GM18507 (cell line): ENCODE measurements at regions not wholly inside any gene's neighbourhood (a gene's known extent, or its start where the extent isn't known, plus 50 kb on each side); places are given as distances from the start of the nearest gene placed in this dataset.
"Not testable (repeated sequence)": the region's sequence is repeated elsewhere in the genome, so short reads cannot be mapped to it uniquely, and the experiment has no call there.

Experiments used
- DNase-seq: peaks from one replicate; pipeline ENCODE4 v3.0.0; 2011; ENCODE audit warnings: low read depth; ENCODE audit not compliant: insufficient read length; ENCODE audit errors: extremely low spot score
- FAIRE-seq: peaks from 2 replicates; lab custom pipeline; 2011; peaks lifted over from hg19 to GRCh38; lab: Jason Lieb, UNC

- FAIRE-seq: no peak
These were observed 625.0 kb upstream of the ADARB2 start for GRCh38 chr10:2362331-2362730.

GRCh38 chr10:2358586-2358985 is 621.3 kb upstream of the ADARB2 start:
- no peak for DNase-seq
- FAIRE-seq: no peak

More at GRCh38 chr10:2362331-2362730, 625.0 kb upstream of the ADARB2 start:
- DNase-seq: no peak

GRCh38 chr10:2356670-2357069 is 619.3 kb upstream of the ADARB2 start:
- FAIRE-seq: no peak

GRCh38 chr10:2351566-2351965 is 614.2 kb upstream of the ADARB2 start:
- no peak for FAIRE-seq
- DNase-seq: no peak

More at GRCh38 chr10:2356670-2357069, 619.3 kb upstream of the ADARB2 start:
- DNase-seq: no peak

GRCh38 chr10:2342206-2342605 is 604.9 kb upstream of the ADARB2 start:
- FAIRE-seq: no peak

GRCh38 chr10:2340831-2341647 is 603.7 kb upstream of the ADARB2 start:
- DNase-seq (no peak), FAIRE-seq (no peak)

More at GRCh38 chr10:2342206-2342605, 604.9 kb upstream of the ADARB2 start:
- DNase-seq: no peak

GRCh38 chr10:2335626-2336025 is 598.3 kb upstream of the ADARB2 start:
- DNase-seq (no peak), FAIRE-seq (no peak)

GRCh38 chr10:2334575-2334974 is 597.2 kb upstream of the ADARB2 start:
- FAIRE-seq (no peak), DNase-seq (no peak)

GRCh38 chr10:2329082-2329481 is 591.8 kb upstream of the ADARB2 start:
- DNase-seq: no peak
- FAIRE-seq: no peak

GRCh38 chr10:2326411-2326810 is 589.1 kb upstream of the ADARB2 start:
- no peak for DNase-seq
- no peak for FAIRE-seq

- DNase-seq, FAIRE-seq: not testable (repeated sequence)
These were observed 577.7 kb upstream of the ADARB2 start for GRCh38 chr10:2315045-2315485.

GRCh38 chr10:2306081-2306480 is 568.8 kb upstream of the ADARB2 start:
- no peak for FAIRE-seq
- DNase-seq: no peak

GRCh38 chr10:2303169-2303568 is 565.8 kb upstream of the ADARB2 start:
- no peak for DNase-seq
- no peak for FAIRE-seq

GRCh38 chr10:2301227-2301626 is 563.9 kb upstream of the ADARB2 start:
- no peak for DNase-seq
- no peak for FAIRE-seq

- FAIRE-seq: no peak
- no peak for DNase-seq
These were observed 562.9 kb upstream of the ADARB2 start for GRCh38 chr10:2300231-2300630.

GRCh38 chr10:2296179-2296891 is 559.0 kb upstream of the ADARB2 start:
- DNase-seq (no peak), FAIRE-seq (no peak)

- no peak for FAIRE-seq
- DNase-seq: no peak
These were observed 557.4 kb upstream of the ADARB2 start for GRCh38 chr10:2294739-2295138.

- no peak for DNase-seq
- FAIRE-seq: no peak
These were observed 546.7 kb upstream of the ADARB2 start for GRCh38 chr10:2284071-2284470.

- DNase-seq: no peak
- no peak for FAIRE-seq
These were observed 544.9 kb upstream of the ADARB2 start for GRCh38 chr10:2282202-2282601.

- no peak for DNase-seq
- no peak for FAIRE-seq
These were observed 543.5 kb upstream of the ADARB2 start for GRCh38 chr10:2280713-2281300.
